Skeletal muscle satellite cell (primary cell): ENCODE measurements at regions not wholly inside any gene's neighbourhood (a gene's known extent, or its start where the extent isn't known, plus 50 kb on each side); places are given as distances from the start of the nearest gene placed in this dataset.

Experiments
- H3K27me3 ChIP-seq: 2 replicates; pipeline ENCODE4 v1.7.0; 2013; ENCODE audit warnings: low read length; ENCODE audit not compliant: control insufficient read depth, insufficient read depth
- H3K36me3 ChIP-seq: 2 replicates; pipeline ENCODE4 v1.7.0; 2013; ENCODE audit warnings: mild to moderate bottlenecking, control low read depth, low read length; ENCODE audit not compliant: insufficient read depth
- H3K4me1 ChIP-seq: 2 replicates; pipeline ENCODE4 v1.7.0; 2013; ENCODE audit warnings: low read length; ENCODE audit not compliant: control insufficient read depth, insufficient read depth
- H3K4me2 ChIP-seq: 2 replicates; pipeline ENCODE4 v1.7.0; 2013; ENCODE audit warnings: mild to moderate bottlenecking, low read length
- H3K4me3 ChIP-seq: 2 replicates; pipeline ENCODE4 v1.7.0; 2013; ENCODE audit warnings: low read length
- H3K9ac ChIP-seq: 2 replicates; pipeline ENCODE4 v1.7.0; 2013; ENCODE audit warnings: mild to moderate bottlenecking, low read depth, low read length, moderate library complexity
- H3K9me3 ChIP-seq: replicated peaks from 2 replicates; pipeline ENCODE4 v1.7.0; 2013; ENCODE audit warnings: mild to moderate bottlenecking, control low read depth, low read length

DNA sequence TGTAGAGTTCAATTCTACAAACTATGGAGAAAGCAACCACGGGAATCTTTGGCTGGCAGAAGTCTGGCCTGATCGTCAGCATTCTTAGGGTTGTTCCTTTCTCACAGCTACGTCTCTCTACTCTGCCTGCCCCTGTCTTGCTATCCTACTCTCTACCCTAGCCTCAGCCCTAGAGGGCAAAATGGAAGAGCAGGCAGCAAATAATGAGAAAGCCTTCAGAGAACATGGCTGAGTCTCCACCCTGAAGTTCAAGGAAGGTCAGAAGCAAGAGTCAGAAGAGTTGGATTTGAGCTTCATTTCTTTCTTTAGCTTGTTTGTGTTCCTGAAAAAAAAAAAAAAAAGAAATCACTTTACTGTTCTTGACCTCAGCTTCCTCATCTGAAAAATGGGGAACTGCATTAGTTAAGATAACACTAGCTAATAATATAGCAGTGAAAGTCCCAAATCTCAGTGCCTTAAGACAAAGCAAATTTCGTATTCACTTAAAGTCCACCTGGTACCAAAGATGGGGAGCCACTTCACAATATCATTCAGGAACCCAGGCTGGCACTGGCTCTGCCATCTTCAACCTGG, 50.2 kb upstream of the CCND2 start:
- no peaks in the 10 kb centered on the region for H3K9me3 ChIP-seq
- no peak overlapping the region for H3K9ac ChIP-seq
- H3K36me3 ChIP-seq = no peaks in the 10 kb centered on the region
- no peaks in the 10 kb centered on the region for H3K4me1 ChIP-seq
- peaks cover 3% of the 10 kb centered on the region for H3K27me3 ChIP-seq
- no peak overlapping the region for H3K4me3 ChIP-seq
- no peak overlapping the region for H3K4me2 ChIP-seq

DNA sequence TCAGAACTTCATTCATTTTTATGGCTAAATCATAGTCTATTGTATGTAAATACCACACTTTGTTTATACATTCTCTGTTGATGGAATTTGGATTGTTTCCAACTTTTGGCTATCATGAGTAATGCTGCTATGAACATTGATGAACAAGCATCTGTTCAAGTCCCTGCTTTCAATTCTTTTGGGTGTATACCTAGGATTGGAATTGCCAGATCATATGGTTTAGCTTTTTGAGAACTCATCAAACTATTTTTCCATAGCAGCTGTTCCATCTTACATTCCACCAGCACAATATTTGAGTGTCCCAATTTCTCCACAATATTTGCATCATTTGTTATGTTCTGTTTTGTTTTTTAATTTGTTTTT, 52.3 kb upstream of the CCND2 start:
- Histone ChIP-seq H3K4me1 (no peaks in the 10 kb centered on the region), H3K4me2 (no peak overlapping the region), H3K9me3 (no peaks in the 10 kb centered on the region), H3K27me3 (peaks cover 3% of the 10 kb centered on the region), H3K36me3 (no peaks in the 10 kb centered on the region), H3K4me3 (no peak overlapping the region), H3K9ac (no peak overlapping the region)

DNA sequence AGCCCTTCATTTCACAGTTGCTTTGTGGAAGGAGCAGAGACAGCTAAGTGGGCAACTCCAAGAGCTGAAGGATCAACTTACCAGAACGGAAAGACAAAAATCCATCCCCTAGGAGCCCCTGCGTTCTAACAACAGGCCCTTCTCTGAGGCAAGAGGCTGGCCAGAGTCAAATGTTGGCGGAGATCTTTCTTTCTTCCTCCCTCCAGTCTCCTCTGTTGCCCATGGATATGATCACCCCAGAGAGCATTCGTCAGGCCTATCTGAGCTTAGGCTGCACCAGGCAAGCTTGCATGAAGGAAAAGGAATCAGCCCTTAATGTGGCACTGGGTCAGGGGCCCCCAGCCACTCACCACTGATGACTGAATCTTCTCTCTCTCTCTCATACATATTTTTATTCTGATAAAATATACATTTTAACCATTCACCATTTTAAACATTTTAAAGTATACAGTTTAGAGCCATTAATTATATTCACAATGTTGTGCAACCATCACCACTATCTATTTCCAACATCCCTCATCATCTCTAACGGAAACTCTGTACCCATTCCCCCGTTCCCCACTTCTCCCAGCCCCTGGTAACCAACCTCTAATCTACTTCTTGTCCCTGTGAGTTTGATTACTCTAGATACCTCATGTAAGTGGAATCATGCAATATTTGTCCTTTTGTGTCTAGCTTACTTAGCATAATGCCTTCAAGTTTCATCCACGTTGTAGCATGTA, 52.9 kb upstream of the CCND2 start:
- Histone ChIP-seq H3K9me3 (no peaks in the 10 kb centered on the region), H3K4me3 (no peak overlapping the region), H3K36me3 (no peaks in the 10 kb centered on the region), H3K9ac (no peak overlapping the region), H3K4me2 (no peak overlapping the region), H3K4me1 (no peaks in the 10 kb centered on the region), H3K27me3 (peaks cover 3% of the 10 kb centered on the region)

DNA sequence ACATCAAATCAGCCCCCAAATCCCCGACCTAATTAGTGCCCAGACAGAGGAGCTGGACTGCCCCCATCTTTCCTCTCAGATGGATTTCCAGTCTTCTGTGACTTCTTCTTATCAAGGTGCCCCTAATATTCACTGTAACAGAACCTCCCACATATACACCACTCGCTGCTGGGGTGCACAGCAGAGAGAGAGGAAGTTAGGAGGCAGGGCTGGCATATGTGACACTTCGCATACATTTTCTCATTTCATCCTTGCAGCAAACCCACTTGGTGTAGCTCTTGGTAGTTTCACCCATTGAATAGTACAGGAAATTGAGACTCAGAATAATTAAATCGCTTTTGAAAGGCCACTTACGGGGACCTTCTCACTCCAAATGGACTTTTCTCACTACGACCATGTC, 56.5 kb upstream of the CCND2 start:
- Histone ChIP-seq H3K9ac (no peak overlapping the region), H3K27me3 (no peaks in the 10 kb centered on the region), H3K9me3 (no peaks in the 10 kb centered on the region), H3K4me2 (no peak overlapping the region), H3K4me3 (no peak overlapping the region), H3K4me1 (no peaks in the 10 kb centered on the region), H3K36me3 (no peaks in the 10 kb centered on the region)

DNA sequence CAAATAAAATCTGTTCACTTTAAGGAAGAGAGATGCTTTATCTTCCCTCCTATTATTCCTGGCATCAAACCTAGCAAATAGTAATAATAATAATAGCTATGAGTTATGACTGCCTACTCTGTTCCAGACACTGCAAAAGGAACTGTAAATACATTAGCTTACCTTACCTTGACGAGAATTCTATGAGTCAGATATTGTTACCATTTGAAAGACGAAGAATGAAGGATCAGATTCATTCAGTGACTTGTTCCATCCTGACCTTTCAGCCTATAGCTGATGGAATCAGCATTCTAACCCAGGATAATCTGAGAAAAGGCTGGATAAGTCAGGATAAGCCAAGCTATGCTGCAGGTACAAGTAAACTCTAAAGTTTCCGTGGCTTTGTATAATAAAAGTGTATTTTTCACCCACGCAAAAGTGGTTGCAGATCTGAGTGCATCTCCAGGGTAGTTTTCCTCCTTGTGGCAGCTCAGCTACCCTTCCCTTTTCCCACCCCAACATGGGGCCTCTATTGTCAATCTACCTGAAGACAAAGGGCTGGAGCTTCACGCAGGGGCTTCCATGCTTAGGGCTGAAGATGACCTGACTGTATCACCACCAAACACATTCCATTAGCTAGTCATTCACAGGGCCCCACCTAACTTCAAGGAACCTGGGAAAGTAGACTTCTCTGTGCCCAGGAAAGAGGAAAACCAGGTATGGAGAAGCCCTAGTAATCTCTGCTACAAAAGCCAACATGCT, 57.2 kb upstream of the CCND2 start:
- H3K4me1 ChIP-seq = no peaks in the 10 kb centered on the region
- H3K4me3 ChIP-seq = no peak overlapping the region
- H3K27me3 ChIP-seq = no peaks in the 10 kb centered on the region
- no peak overlapping the region for H3K4me2 ChIP-seq
- H3K9me3 ChIP-seq = no peaks in the 10 kb centered on the region
- H3K9ac ChIP-seq = no peak overlapping the region
- no peaks in the 10 kb centered on the region for H3K36me3 ChIP-seq

DNA sequence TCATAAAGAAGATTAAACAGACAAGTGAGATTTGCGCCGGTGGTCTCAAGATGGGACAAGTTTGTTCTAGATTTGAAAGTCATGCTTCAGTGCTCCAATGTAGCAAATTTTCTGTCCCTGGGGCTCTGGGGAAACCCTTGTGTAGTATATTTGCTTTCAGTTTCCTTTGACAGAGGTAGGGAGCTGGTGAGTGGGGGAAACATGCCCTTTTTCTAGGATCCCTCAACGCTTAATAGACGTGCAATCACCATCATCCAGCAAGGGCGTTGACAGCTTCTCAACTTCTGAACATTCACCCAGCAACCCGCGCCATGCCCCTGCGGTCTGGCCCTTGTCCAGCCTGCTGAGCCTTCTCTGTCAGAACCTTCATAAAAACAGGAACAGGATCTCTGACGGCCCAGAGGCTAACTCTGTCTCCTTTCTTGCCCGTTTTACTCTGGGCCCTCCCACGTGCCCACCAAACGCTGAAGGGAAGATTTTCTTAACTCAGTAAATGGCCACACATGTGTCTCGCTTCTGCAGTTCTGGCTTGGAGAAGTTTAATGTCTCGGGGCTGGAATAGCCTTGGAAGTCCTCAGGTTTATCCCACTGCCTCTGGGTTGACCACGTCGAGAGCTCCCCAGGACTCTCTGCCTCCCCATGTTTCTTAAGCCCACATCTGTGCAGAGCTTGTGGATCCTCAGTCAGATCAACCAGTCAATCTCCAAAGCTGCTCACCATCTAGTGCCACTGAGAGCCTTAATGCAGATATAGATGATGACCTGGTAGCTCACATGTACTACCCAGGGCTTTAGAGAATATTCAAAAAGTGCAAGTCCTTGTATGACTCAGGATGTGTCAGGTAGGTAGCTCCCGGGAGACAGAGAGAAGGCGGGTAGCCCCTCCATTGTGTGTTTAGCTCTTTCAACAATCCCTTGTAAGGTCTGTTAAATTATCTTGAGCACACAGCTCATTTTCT, 58.1 kb upstream of the CCND2 start:
- Histone ChIP-seq H3K4me1 (no peaks in the 10 kb centered on the region), H3K9me3 (no peaks in the 10 kb centered on the region), H3K4me3 (no peak overlapping the region), H3K9ac (no peak overlapping the region), H3K4me2 (no peak overlapping the region), H3K27me3 (no peaks in the 10 kb centered on the region), H3K36me3 (no peaks in the 10 kb centered on the region)

DNA sequence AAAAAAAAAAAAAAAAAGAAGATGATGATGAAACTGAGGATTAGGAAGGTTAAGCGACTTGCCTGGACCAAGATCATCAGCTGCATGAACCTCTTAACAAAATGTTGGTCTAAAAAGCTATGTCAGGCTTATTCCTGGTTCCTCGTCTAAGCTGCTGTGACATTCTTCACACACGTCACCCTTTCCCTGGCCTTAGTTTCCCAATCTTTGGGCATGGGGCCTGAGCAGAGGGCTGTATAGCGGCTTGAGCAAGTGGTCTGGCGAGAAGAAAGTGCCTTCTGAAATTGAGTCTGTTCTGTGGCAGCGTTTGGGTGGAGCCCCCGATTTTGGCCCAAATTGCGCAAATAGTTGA, 58.7 kb upstream of the CCND2 start:
- Histone ChIP-seq H3K36me3 (no peaks in the 10 kb centered on the region), H3K4me2 (no peak overlapping the region), H3K9me3 (no peaks in the 10 kb centered on the region), H3K9ac (no peak overlapping the region), H3K27me3 (peaks cover 4% of the 10 kb centered on the region), H3K4me3 (no peak overlapping the region), H3K4me1 (no peaks in the 10 kb centered on the region)

DNA sequence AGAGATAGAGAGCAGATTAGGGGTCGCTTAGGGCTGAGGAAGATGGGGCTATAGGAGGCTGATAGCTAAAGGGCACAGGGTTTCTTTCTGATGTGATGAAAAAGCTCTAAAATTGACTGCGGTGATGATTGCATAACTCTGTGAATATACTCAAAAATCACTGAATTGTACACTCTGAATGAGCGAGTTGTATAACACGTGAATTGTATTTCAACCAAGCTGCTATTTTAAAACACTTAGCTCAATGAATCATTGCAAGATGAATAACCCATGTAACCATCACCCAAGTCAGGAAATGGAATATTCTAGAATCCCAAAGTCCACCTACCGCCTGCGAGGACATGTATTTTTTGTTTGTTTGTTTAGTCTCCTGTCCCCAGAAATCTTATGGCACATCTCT, 60.1 kb upstream of the CCND2 start:
- Histone ChIP-seq H3K4me2 (no peak overlapping the region), H3K9me3 (no peaks in the 10 kb centered on the region), H3K27me3 (peaks cover 4% of the 10 kb centered on the region), H3K4me3 (no peak overlapping the region), H3K36me3 (no peaks in the 10 kb centered on the region), H3K9ac (no peak overlapping the region), H3K4me1 (no peaks in the 10 kb centered on the region)

DNA sequence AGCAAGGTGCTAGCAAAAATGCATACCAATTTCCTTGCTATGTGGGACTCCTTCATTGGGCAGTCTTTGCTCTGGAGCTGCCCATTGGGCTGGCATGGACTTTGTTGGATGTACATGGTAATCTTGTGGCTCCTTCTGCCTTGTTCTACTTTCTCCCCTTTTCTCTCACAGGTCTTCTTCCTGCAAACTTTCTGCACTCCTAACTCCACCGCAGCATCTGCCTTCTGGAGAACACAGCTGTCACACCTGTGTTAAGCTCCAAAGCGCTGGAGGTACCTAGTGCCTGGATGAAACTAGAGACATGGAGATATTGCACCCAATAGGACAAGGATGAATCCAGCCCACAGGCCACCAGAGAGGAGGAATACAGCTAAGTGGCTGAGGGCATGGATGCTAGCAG, 60.7 kb upstream of the CCND2 start:
- H3K4me3 ChIP-seq = no peak overlapping the region
- peaks cover 4% of the 10 kb centered on the region for H3K27me3 ChIP-seq
- H3K9me3 ChIP-seq = no peaks in the 10 kb centered on the region
- no peak overlapping the region for H3K9ac ChIP-seq
- H3K4me2 ChIP-seq = no peak overlapping the region
- H3K36me3 ChIP-seq = no peaks in the 10 kb centered on the region
- no peaks in the 10 kb centered on the region for H3K4me1 ChIP-seq

DNA sequence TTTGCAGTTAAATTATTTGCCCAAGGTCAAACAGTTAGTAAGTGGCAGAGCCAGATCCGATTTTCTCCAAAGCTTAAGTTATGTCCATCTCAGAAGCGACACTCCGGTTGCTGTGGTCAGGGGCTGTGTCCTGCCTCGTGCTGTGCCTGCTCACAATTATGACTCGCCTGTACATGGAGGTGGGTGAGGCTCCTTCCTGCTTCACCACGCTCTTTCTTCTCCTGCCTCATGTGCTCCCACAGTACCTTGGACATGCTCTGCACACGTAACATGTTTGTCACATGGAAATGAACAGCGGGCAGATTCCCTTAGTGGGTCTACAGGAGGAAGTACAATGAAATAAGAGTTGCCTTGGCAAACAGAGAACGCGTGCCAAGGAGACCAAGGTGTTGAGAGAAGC, 62.2 kb upstream of the CCND2 start:
- Histone ChIP-seq H3K9me3 (no peaks in the 10 kb centered on the region), H3K9ac (no peak overlapping the region), H3K4me1 (no peaks in the 10 kb centered on the region), H3K36me3 (no peaks in the 10 kb centered on the region), H3K4me3 (no peak overlapping the region), H3K27me3 (peaks cover 4% of the 10 kb centered on the region), H3K4me2 (no peak overlapping the region)

DNA sequence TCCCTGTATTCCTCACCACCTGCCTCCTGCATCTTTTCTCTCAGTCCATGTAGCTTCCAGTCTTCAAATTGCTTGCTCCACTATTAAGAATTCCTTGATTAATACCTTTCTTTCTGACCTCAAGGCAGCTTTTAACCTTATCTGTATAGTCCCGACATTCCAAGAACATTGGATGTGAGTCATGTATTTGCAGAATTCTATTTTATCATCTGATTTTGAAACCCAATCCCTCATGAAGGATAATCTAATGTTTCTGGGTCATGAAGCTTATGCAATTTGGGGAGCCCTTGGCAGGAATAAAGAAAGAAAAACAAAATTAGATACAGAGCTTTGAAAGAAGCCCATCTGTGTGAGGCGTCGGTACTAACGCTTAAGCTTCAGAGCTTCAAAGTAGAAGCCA, 63.4 kb upstream of the CCND2 start:
- Histone ChIP-seq H3K4me2 (no peak overlapping the region), H3K27me3 (peaks cover 4% of the 10 kb centered on the region), H3K4me3 (no peak overlapping the region), H3K4me1 (no peaks in the 10 kb centered on the region), H3K9ac (no peak overlapping the region), H3K9me3 (no peaks in the 10 kb centered on the region), H3K36me3 (no peaks in the 10 kb centered on the region)
